GM10847 (cell line): ENCODE measurements at regions not wholly inside any gene's neighbourhood (a gene's known extent, or its start where the extent isn't known, plus 50 kb on each side); places are given as distances from the start of the nearest gene placed in this dataset.

Experiments
- POLR2A ChIP-seq: IDR thresholded peaks from 2 replicates; pipeline ENCODE4 v1.6.1; 2011; ENCODE audit not compliant: insufficient read length; ENCODE audit errors: extremely low read depth

DNA sequence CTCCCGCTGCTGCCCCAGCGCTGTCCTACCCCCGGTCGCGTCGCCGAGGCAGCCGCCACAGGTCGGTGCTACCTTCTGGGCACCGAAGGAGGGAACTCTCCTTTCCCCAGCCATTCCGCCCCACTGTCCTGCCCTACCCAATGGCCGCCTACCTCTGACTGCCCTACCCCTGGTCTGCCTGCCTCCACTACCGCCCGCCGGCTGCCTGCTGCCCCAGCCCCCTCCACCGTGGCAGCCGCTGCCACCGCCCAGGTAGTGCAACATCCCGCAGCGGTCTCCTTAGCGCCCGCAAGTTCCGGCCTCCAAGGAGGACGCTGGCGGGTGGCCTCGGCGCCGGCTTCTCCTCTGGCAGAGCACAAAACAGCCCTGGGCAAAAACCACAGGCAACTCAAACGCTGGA lies 1303.1 kb downstream of the UQCRFS1 start:
- no peak for TF ChIP-seq POLR2A

DNA sequence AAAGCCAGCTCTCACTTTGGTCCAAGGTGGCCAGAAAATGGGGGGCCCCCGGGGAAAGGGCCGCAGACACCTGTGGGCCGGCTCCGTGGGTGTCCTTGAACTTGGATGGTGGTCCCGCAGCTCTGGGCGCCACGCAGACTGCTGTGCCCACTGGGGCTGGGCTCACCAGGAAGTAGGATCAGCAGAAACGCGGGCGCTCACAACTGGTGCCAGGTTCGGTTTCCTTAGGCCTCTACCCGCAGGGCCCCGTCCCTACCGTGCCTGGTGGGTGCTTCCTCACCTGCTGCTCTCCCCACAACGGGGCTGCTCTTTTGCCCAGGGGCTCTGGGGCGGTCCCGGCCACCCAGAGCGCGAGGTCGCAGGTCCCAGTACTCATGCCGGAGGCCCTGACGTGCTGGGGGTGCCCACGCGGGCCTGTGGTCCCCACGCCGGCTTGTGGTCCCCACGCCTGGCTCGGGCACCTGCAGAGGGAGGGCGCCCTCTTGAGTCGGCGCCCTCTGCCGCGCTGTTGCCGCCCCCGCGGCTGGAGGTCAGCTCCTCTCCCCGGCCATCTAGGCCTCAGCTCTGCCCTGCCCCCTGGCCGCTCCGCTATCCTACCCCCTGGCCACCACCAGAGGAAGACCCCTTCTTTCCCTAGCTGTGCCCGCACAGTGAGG lies 1303.6 kb downstream of the UQCRFS1 start:
- TF ChIP-seq POLR2A, result no peak

DNA sequence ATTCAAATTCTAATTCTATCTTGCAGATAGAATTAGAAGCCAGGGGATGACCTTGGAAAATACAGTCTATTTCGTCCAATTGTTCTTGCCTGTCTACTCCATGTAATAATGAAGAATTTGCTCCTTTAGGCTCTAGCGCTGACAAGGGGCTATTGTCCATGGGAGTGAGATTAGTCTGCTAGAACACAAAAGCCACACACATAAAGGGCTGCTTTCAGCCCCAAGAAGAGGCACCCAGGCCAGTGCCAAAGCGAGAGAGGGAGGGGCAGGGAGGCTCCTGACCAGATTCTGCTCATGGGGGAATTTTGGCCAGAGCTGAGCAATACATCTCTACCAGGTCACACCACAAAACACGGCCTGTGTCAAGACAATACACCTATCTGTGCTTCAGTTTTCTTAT lies 1306.9 kb downstream of the UQCRFS1 start:
- TF ChIP-seq POLR2A, result no peak

DNA sequence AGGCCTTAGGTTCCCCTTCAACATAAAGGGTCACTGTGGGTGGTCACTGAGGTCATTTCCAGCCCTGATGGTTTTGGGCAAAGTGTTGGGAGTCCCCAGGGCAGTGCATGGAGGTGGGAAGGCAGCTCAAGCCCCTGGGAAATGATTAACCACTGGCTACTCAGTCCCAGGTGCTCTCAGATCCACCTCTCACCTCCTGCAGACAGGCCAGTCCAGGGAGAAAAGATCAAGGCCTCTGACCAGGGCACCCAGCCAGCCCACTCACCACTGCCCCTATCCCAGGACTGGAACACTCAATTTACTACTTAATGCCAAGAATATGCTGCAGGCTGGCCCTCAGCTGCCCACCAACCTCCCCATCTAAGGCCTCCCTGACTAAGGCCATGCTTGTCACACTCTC lies 1307.9 kb downstream of the UQCRFS1 start:
- TF ChIP-seq POLR2A, result no peak

DNA sequence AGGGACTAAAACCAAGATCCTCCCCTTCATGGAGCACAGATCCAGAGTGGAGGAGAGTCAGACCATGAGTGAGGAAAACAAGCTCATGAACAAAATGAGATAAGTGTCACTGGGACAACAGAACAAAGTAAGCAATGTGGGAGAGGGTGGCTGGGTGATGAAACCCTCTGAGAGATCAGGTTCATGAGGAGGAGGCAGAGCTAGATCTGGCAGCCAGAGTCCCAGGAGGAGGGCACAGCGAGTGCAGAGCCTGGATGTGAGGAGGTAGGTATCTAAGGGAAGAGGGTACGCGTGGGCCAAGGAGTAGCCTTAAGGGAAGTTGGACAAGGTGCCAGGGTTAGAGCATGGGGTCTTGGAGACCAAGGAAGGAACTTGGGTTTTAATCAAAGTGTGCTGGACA lies 1311.9 kb downstream of the UQCRFS1 start:
- TF ChIP-seq POLR2A, result no peak

DNA sequence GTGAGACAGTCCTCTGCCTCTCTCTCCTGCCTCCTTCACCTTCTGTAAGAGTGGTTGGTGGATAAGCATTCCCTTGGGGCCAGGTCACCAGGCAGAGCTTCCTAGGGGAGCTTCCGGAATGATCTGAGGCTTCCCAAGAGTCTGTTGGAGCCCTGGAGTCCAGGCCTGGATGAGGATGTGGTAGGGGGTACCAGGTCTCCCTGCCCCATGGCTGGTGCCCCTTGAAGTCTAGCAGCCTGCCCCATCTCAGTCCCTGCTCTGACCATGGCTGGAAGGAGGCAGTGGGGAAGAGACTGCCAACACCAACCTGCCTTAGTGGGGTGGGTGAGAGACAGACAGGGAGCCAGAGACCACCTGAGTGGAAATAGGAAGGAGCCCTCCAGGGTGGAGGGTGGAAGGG lies 1316.9 kb downstream of the UQCRFS1 start:
- TF ChIP-seq POLR2A, result no peak

DNA sequence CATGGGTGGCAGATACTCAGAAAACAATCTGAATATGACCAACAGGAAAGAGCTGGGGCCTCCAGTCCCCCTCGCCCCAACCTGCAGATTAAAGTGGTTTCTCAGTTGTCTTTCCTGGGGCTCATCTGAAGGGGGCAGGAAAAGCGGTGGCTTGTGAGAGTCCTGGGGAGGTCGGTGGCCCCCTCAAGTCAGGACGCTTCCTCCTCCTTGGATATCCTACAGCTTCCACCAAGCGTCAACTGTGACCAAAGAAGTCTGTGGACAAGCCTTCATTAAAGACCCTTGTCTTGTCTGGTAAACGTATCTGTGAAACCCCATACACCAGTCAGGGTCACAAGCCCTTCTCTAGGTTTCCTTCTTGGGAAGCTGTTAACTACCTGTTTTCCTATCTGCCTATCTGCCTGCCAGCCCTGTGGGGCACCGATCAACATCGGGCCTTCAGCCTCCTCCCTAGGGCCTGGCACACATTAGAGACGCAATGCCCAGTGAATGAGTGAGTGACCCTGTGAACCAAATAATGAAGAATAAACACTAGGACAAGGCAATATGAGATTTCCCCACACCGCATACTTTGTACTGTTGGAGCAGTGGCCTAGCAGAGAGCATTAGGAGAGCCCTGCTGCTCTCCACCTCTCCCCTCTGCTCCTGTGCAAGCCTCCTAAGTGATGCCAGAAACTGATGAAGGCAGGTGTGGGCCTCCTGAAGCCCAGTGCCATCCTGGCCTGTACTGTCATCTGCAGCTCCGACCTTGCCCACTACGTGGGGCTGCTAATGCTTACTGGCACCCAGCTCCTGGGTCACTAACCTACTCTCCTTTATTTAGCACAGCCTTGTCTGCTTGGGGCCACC lies 1317.8 kb downstream of the UQCRFS1 start:
- TF ChIP-seq POLR2A, result no peak

DNA sequence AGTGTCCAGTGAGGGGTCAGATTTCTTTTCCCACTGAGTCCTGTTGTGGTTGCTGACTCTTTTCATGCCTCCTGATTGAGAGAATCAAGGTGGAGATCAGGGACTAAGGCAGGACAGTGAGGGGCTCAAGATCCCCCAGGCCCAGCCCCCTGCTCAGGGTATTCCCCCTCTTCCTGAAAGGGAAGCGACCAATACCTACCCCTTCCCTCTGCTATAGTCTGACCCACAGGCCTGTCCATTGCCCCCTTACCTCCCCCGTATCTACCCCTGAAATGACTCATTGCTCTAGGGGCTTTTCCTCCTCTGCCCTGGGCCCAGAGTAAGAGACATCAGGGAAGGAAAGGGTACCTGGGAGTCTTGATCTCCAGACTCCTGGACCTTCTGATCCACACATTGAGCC lies 1320.5 kb downstream of the UQCRFS1 start:
- no peak for TF ChIP-seq POLR2A

DNA sequence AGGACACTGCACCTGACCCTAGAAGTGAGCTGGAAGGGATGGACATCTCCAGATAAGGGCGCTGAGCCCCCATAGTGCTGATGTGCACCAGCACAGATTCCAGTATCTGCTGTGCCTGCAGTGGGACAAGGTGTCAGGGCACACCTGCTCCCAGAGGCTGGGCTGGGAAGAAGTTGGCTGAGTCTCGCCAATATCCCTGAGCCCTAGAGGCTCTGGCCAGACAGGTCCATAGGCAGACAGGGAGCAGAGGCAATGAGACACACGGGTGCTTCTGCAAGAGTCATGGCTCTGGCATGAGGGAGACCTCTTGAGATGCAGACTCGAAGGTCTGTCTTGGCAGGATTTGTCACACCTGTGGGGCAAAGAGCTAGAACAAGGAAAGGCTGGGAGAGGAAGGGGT lies 1321.5 kb downstream of the UQCRFS1 start:
- TF ChIP-seq POLR2A, result no peak

DNA sequence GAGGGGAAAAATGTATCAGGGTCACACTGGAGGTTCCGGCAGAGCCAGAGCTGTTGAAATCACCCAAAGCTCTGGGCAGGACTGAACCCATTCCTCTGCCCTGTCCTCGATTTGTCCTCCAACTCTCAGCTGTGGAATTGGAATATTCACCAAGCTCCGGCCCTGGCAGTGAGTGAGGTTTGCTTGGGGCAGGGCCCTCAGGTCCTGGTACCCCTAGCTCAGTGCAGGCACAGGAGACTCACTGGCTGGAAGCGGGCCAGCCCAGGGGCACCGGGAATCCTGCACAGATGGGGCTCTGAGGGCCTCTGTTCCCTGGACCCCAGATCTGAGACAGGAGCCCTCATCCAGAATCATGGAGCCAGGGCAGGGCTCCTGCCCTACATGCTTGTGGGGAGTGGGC lies 1322.3 kb downstream of the UQCRFS1 start:
- no peak for TF ChIP-seq POLR2A

DNA sequence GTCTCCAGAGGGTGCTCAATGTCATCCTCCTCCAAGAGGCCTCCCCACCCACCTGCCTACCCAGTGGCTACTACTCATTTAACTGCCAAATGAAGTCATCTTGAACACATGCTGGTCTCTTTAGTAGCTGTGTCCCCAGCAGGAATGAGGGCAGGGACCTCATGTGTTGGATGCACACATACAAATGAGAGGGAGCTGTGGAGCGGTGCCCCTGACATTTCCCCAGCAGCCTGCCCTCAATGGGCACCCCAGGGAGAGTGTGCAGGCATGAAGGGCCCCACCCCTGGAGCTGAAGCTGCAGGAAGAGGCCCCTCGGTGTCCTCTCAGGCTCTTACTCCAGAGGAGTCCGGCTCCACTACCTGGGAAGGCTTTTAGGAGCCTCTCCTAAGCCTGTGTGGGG lies 1322.7 kb downstream of the UQCRFS1 start:
- TF ChIP-seq POLR2A, result no peak

DNA sequence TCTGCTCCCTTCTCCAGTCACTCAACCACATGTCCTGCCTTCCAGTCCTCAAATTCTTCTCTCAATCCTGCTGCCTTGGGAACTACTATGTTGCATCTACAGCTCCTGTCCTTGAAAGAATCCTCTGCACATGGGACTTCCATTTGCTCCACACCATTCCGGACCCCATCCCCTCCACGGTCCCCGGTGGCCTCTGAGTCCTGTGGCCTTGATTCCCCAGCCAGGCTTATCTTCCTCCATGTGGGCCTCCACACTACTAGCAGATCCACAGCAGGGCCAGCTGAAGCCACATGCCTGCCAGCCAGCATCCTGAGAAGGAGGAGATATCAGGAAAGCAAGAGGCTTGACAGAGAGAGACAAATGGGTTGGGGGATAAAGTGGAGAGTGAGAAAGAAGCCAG lies 1323.8 kb downstream of the UQCRFS1 start:
- no peak for TF ChIP-seq POLR2A

DNA sequence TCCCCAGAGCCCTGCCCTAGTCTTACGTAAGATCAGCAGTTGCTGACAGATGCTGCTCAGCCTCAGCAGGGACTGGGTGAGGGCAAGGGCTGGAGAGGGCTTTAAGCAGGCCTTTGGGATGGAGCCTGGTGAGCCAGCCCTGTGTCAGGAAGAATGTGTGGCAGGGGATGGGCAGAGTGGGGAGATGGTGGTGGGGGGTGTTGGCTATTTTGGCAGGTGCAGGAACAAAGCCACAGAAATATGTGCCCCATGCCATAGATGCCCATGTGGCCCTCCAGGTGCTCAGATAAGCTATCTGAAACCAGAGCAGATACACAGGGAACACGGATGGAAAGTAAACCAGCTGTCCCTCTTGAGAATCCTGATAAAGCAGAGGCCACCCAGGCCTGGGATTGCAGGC lies 1325.0 kb downstream of the UQCRFS1 start:
- no peak for TF ChIP-seq POLR2A

DNA sequence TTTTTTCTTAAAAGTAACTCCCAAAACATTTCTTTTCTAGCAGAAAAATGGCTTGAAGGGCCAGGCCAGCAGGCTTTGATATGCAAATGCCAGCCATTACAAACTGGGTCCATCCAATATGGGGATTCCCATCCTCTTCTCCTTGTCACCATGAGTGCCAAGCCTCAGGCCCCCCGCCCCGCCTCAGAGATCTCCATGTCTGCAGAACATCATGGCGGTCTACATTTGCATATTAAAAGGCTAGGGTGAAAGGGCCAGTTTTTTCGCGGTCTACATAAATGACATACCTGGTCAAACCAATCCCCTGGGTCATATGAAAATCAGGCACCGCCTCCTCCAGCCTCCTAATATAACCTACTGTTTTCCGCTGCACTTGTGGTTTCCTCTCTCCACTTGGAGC lies 1327.6 kb downstream of the UQCRFS1 start:
- no peak for TF ChIP-seq POLR2A

DNA sequence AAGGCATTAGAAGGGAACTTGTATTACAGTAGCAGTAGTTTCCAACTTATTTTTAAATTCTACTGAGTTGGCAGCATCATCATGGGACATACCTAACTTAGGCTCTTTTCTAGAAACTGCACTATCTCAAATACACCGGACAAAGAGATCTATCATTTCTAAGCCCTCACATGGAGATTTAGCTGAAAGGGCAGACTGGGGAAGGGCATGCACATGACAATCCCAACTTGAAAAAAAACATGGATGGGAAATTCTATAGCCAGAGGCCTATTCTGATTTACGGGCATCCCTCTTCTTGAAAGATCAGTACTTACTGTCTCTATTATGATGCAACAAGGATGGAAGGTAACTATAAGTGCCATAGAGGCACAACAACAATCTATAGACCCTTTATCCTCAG lies 1328.6 kb downstream of the UQCRFS1 start:
- TF ChIP-seq POLR2A, result no peak

DNA sequence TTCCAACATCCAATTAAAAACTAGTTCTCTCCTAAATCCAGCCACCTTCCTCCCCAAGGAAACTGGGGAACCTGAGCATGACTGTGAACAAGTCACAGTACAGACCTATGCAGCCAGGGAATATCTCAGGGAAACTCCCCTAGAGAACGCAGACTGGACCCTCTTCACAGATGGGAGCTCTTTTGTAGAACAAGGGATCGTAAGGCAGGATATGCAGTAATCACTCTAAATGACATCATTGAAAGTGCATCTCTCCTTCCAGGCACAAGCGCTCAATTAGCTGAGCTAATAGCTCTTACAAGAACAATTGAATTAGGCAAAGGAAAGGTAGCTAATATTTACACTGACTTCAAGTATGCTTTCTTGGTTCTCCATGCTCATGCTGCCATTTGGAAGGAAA lies 1331.7 kb downstream of the UQCRFS1 start:
- TF ChIP-seq POLR2A, result no peak
